Left ventricle myocardium inferior (tissue), 1 donor: ENCODE measurements at regions not wholly inside any gene's neighbourhood (a gene's known extent, or its start where the extent isn't known, plus 50 kb on each side); places are given as distances from the start of the nearest gene placed in this dataset.

ENCODE experiments used
- DNase-seq: peaks from one replicate; pipeline ENCODE4 v3.0.0-alpha.2; 2020
- H3K27ac ChIP-seq: fragments of 200-600 bp; replicated peaks from 2 replicates; pipeline ENCODE4 v1.8.0; 2021
- H3K27me3 ChIP-seq: fragments of 200-600 bp; 2 replicates; pipeline ENCODE4 v1.8.0; 2021; ENCODE audit warnings: low read depth
- H3K36me3 ChIP-seq: fragments of 200-600 bp; 2 replicates; pipeline ENCODE4 v1.8.0; 2021
- H3K4me1 ChIP-seq: fragments of 200-600 bp; 2 replicates; pipeline ENCODE4 v1.8.0; 2021
- H3K4me3 ChIP-seq: fragments of 200-600 bp; 2 replicates; pipeline ENCODE4 v1.8.0; 2021; ENCODE audit warnings: mild to moderate bottlenecking, moderate library complexity
- H3K9me3 ChIP-seq: fragments of 200-600 bp; replicated peaks from 2 replicates; pipeline ENCODE4 v1.8.0; 2021
- CTCF ChIP-seq: fragments of 200-600 bp; IDR thresholded peaks from 2 replicates; pipeline ENCODE4 v1.8.0; 2021; ENCODE audit warnings: antibody characterized with exemption, mild to moderate bottlenecking, borderline replicate concordance
- intact Hi-C: fragments of 100-400 bp; cut with micrococcal nuclease; formaldehyde crosslinking; loops from one replicate; pipeline ENCODE4 v1.11.0; 2022
- donor health status: DM: no; HTN: yes; CAD: no; lungs with severe emphysema.

GRCh38 chr7:47207956-47208355 is 374.0 kb downstream of the TNS3 start:
- Histone ChIP-seq H3K27me3 (no peaks in the 10 kb centered on the region), H3K27ac (no peak overlapping the region), H3K9me3 (peaks cover 9% of the 10 kb centered on the region), H3K36me3 (no peaks in the 10 kb centered on the region), H3K4me3 (no peak overlapping the region), H3K4me1 (no peaks in the 10 kb centered on the region)
- intact Hi-C loops = no loop called here
- DNase-seq = no peak
- TF ChIP-seq CTCF = no peak

- Histone ChIP-seq H3K4me1 (no peaks in the 10 kb centered on the region), H3K9me3 (peaks cover 3% of the 10 kb centered on the region), H3K4me3 (no peak overlapping the region), H3K27me3 (peaks cover 4% of the 10 kb centered on the region), H3K27ac (no peak overlapping the region), H3K36me3 (no peaks in the 10 kb centered on the region)
- no peak for DNase-seq
- TF ChIP-seq CTCF = no peak
- intact Hi-C loops = no loop called here
Observed at GRCh38 chr7:47204709-47205108, 377.2 kb downstream of the TNS3 start.

GRCh38 chr7:47202146-47202783 is 379.6 kb downstream of the TNS3 start:
- no peaks in the 10 kb centered on the region for H3K36me3 ChIP-seq
- no peak for DNase-seq
- no peak overlapping the region for H3K4me3 ChIP-seq
- no peaks in the 10 kb centered on the region for H3K4me1 ChIP-seq
- peaks cover 4% of the 10 kb centered on the region for H3K27me3 ChIP-seq
- H3K27ac ChIP-seq = no peak overlapping the region
- TF ChIP-seq CTCF = no peak
- intact Hi-C loops = no loop called here
- peaks cover 3% of the 10 kb centered on the region for H3K9me3 ChIP-seq

GRCh38 chr7:47198159-47198558 is 383.8 kb downstream of the TNS3 start:
- Histone ChIP-seq H3K4me1 (peaks cover 10% of the 10 kb centered on the region), H3K27me3 (peaks cover 4% of the 10 kb centered on the region), H3K36me3 (no peaks in the 10 kb centered on the region), H3K27ac (no peak overlapping the region), H3K4me3 (no peak overlapping the region), H3K9me3 (no peaks in the 10 kb centered on the region)
- no peak for DNase-seq
- intact Hi-C loops = no loop called here
- no peak for TF ChIP-seq CTCF

GRCh38 chr7:47197486-47197885 is 384.4 kb downstream of the TNS3 start:
- no peak for TF ChIP-seq CTCF
- intact Hi-C loops = no loop called here
- Histone ChIP-seq H3K9me3 (no peaks in the 10 kb centered on the region), H3K27ac (no peak overlapping the region), H3K27me3 (peaks cover 3% of the 10 kb centered on the region), H3K36me3 (no peaks in the 10 kb centered on the region), H3K4me1 (peaks cover 13% of the 10 kb centered on the region), H3K4me3 (no peak overlapping the region)
- DNase-seq = no peak
